Uterus (tissue), 3 donors: ENCODE measurements at regions not wholly inside any gene's neighbourhood (a gene's known extent, or its start where the extent isn't known, plus 50 kb on each side); places are given as distances from the start of the nearest gene placed in this dataset.
"Not testable (repeated sequence)": the region's sequence is repeated elsewhere in the genome, so short reads cannot be mapped to it uniquely, and the experiment has no call there.

ENCODE experiments used
- DNase-seq, 2 donors: peaks; one replicate each; pipeline ENCODE4 v3.0.0-alpha.2; 2019 to 2020
- H3K27ac ChIP-seq, 2 donors: fragments of 200-600 bp; sonication (generic); 1 replicate in 1 of 2; 2 replicates in 1 of 2; pipeline ENCODE4 v1.5.1; 2016 to 2018
- H3K27me3 ChIP-seq, 2 donors: fragments of 200-600 bp; sonication (generic); one replicate each; pipeline ENCODE4 v1.5.1; 2018 to 2019; ENCODE audit warnings: control low read depth in 1 of 2
- H3K36me3 ChIP-seq, 2 donors: fragments of 200-600 bp; sonication (generic); one replicate each; pipeline ENCODE4 v1.5.1; 2019; ENCODE audit warnings: control low read depth in 1 of 2
- H3K4me1 ChIP-seq, 2 donors: fragments of 200-600 bp; sonication (generic); one replicate each; pipeline ENCODE4 v1.5.1; 2018 to 2019; ENCODE audit warnings: control low read depth in 1 of 2
- H3K4me3 ChIP-seq, 2 donors: fragments of 200-600 bp; sonication (generic); 1 replicate in 1 of 2; 2 replicates in 1 of 2; pipeline ENCODE4 v1.5.1; 2018 to 2019; ENCODE audit warnings: mild to moderate bottlenecking in 1 of 2
- H3K9me3 ChIP-seq, 2 donors: fragments of 200-600 bp; sonication (generic); one replicate each; pipeline ENCODE4 v1.5.1; 2019; ENCODE audit warnings: control low read depth in 1 of 2
- CTCF ChIP-seq, 4 experiments: fragments of 200-600 bp in 2 of 4; fragments of 450-650 bp in 2 of 4; sonication (generic) in 2 of 4; IDR thresholded peaks; one replicate each; pipeline ENCODE4 v1.5.1; 2016 to 2019; ENCODE audit warnings: antibody characterized with exemption in 4 of 4, mild to moderate bottlenecking in 2 of 4, moderate library complexity in 1 of 4
- POLR2A ChIP-seq, 2 donors: fragments of 450-650 bp; IDR thresholded peaks; one replicate each; pipeline ENCODE4 v1.6.1; 2016; ENCODE audit warnings: antibody characterized with exemption in 2 of 2, mild to moderate bottlenecking in 1 of 2, moderate library complexity in 1 of 2
- intact Hi-C: fragments of 100-400 bp; cut with DNase I; formaldehyde crosslinking; loops from one replicate; pipeline ENCODE4 v1.15.1; 2023; ENCODE audit warnings: low total_unique reads
- donor health status: DM: yes; HTN: yes; CAD: no.

DNA sequence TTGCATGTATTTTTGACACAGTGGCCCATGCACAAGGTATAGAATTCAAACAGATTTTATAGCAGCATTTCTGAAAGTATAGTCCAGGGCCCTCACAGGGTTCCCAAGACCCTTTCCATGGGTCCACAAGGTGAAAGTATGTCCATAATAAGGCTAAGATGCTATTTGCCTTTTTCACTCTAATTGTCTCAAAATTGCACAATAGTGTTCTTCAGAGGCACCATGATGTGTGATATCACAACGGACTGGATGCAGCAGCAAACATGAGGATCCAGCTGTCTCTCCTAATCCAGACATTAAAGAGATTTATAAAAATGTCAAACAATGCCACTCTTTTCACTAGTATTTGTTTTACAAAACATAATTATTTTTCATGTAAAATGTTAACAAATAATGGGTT lies 88.8 kb upstream of the PRDX6 start:
- no peak for TF ChIP-seq POLR2A (IDR thresholded peaks at IDR 0.05)
- TF ChIP-seq CTCF (IDR thresholded peaks at IDR 0.05), result no peak
- H3K36me3 ChIP-seq, result no peaks in the 10 kb centered on the region
- no peak overlapping the region for H3K4me3 ChIP-seq
- H3K4me1 ChIP-seq, result no peaks in the 10 kb centered on the region
- no peaks in the 10 kb centered on the region for H3K27me3 ChIP-seq
- H3K27ac ChIP-seq, result no peak overlapping the region
- H3K9me3 ChIP-seq, result no peaks in the 10 kb centered on the region
- DNase-seq, result no peak
- intact Hi-C loops, result no loop called here

DNA sequence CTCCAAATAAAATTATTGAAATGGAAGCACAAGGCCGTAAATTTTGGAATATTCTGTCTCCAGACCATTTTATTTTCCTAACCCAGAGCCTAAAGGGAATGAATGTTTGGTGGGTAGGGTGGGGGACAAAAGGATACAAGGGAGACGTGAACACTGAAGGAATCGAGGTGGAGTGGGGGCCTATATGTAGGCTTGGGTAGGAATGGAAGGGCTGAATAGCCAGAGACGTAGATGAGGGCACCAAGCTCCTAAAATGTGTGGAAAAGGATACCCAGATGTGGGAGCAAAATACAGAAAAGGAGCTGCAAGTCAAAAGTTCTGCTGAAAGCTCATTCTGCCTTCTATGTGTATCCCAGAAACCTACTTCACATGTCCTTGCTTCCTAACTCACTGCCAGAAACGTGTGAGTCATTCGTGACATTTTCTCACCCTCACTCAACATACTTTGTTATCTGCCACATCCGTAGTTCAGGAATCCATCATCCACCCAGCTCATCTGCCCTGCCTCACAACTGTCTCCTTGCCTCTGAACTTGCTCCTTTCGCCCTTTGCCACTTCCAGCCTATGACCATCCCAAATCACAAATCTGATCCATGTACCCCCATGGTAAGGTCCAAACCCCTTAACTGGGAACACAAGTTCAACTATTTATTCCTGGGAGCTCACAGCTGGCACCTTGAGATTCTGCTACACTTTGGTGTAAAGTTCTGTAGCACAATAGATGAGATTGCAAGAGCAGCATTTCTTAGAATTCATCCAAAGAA lies 84.1 kb upstream of the PRDX6 start:
- H3K4me1 ChIP-seq, result no peaks in the 10 kb centered on the region
- no peak for DNase-seq
- no peaks in the 10 kb centered on the region for H3K27me3 ChIP-seq
- H3K27ac ChIP-seq, result no peak overlapping the region
- no peak overlapping the region for H3K4me3 ChIP-seq
- no peaks in the 10 kb centered on the region for H3K36me3 ChIP-seq
- H3K9me3 ChIP-seq, result no peaks in the 10 kb centered on the region
- TF ChIP-seq CTCF (IDR thresholded peaks at IDR 0.05) (no peak), POLR2A (IDR thresholded peaks at IDR 0.05) (no peak)
- intact Hi-C loops, result no loop called here

DNA sequence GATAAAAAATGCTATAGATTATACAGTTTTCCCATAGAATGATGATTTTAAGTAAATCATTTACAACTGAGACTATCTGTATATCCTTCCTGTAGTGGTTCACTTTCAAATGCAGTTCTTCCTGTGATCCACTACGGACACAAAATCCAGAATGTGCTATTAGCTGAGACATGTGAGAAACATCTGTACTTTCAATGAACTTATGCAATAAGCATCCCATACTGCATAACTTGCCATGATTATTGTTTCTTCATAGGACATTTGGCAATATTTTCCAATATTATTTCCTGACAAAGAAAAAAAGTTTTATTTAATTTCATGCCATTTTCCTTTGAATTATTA lies 83.5 kb upstream of the PRDX6 start:
- no peaks in the 10 kb centered on the region for H3K36me3 ChIP-seq
- no peak overlapping the region for H3K4me3 ChIP-seq
- H3K27ac ChIP-seq, result no peak overlapping the region
- no peaks in the 10 kb centered on the region for H3K27me3 ChIP-seq
- H3K4me1 ChIP-seq, result no peaks in the 10 kb centered on the region
- TF ChIP-seq CTCF (IDR thresholded peaks at IDR 0.05) (no peak), POLR2A (IDR thresholded peaks at IDR 0.05) (no peak)
- no peaks in the 10 kb centered on the region for H3K9me3 ChIP-seq
- no peak for DNase-seq
- intact Hi-C loops, result no loop called here

DNA sequence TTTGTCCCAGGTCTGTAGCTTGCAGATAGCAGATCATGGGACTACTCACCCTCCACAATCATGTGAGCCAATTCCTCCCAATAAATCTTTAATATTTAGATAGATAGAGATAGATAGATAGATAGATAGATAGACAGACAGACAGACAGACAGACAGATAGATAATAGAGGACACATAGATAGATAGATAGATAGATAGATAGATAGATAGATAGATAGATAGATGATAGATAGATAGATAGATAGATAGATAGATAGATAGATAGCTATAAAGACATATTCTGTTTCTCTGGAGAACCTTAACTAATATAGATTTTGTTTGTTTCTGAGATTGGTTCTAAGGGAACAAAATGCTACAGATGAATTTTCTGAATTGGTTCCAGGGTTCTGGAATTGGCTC lies 82.3 kb upstream of the PRDX6 start:
- H3K4me1 ChIP-seq, result not testable (repeated sequence)

DNA sequence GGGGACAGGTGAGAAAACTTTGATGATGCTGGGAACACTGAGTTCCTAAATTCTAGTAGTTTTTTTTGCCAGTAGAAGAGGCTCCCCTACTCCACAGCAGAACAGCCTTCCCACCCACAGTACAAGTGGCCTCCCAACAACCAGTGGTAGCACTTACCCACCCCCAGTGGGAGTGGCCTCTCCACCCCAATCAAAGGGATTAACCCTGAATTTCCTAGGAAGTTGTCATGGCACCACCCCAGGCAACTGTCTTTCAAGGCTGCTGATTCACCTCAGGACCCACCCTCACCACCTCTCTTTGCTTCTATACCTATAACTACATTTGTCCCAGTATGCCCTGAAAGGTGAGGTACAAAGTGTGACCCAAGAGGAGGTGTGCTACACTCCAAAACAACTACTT lies 81.4 kb upstream of the PRDX6 start:
- Histone ChIP-seq H3K27me3 (no peaks in the 10 kb centered on the region), H3K9me3 (no peaks in the 10 kb centered on the region), H3K27ac (no peak overlapping the region), H3K4me3 (no peak overlapping the region), H3K36me3 (no peaks in the 10 kb centered on the region), H3K4me1 (no peaks in the 10 kb centered on the region)
- TF ChIP-seq POLR2A (IDR thresholded peaks at IDR 0.05) (no peak), CTCF (IDR thresholded peaks at IDR 0.05) (no peak)
- no peak for DNase-seq
- intact Hi-C loops, result no loop called here

More for the DNA sequence above, 82.3 kb upstream of the PRDX6 start:
- H3K9me3 ChIP-seq, H3K4me3 ChIP-seq, DNase-seq, H3K36me3 ChIP-seq, H3K27me3 ChIP-seq, intact Hi-C loops, H3K27ac ChIP-seq: not testable (repeated sequence)
